Progenitor cell of endocrine pancreas (in vitro differentiated cells): ENCODE measurements at regions not wholly inside any gene's neighbourhood (a gene's known extent, or its start where the extent isn't known, plus 50 kb on each side); places are given as distances from the start of the nearest gene placed in this dataset.

Experiments used
- DNase-seq: peaks from one replicate; pipeline ENCODE4 v3.0.0; 2021; ENCODE audit warnings: low spot score; ENCODE audit not compliant: unreplicated experiment
- H3K27ac Mint-ChIP-seq: 2 replicates; pipeline ENCODE4 v1.8.0; 2021; ENCODE audit warnings: mild to moderate bottlenecking, moderate library complexity, mixed read lengths
- H3K27me3 Mint-ChIP-seq: 2 replicates; pipeline ENCODE4 v1.8.0; 2021; ENCODE audit warnings: mixed read lengths
- H3K36me3 Mint-ChIP-seq: 2 replicates; pipeline ENCODE4 v1.8.0; 2022; ENCODE audit warnings: mixed read lengths; ENCODE audit not compliant: insufficient read depth
- H3K4me1 Mint-ChIP-seq: 2 replicates; pipeline ENCODE4 v1.8.0; 2021; ENCODE audit warnings: low read depth, mixed read lengths
- H3K4me3 Mint-ChIP-seq: 2 replicates; pipeline ENCODE4 v1.8.0; 2021; ENCODE audit warnings: low read depth, mild to moderate bottlenecking, moderate library complexity, mixed read lengths
- H3K9me3 Mint-ChIP-seq: 2 replicates; pipeline ENCODE4 v1.8.0; 2021; ENCODE audit warnings: low read depth, mixed read lengths
- CTCF ChIP-seq: fragments of 200-600 bp; sonication (generic); IDR thresholded peaks from one replicate; pipeline ENCODE4 v1.5.0; 2021; ENCODE audit warnings: antibody characterized with exemption, mild to moderate bottlenecking; ENCODE audit not compliant: unreplicated experiment

- Mint-ChIP-seq H3K36me3 (no peaks in the 10 kb centered on the region), H3K9me3 (no peaks in the 10 kb centered on the region)
- no peak for TF ChIP-seq CTCF
These were observed 571.6 kb upstream of the GJE1 start for GRCh38 chr6:141561154-141561553.

GRCh38 chr6:141552463-141552862 lies 580.3 kb upstream of the GJE1 start:
- H3K27ac Mint-ChIP-seq = no peak overlapping the region
- no peaks in the 10 kb centered on the region for H3K27me3 Mint-ChIP-seq
- no peak overlapping the region for H3K4me3 Mint-ChIP-seq
- peaks cover 17% of the 10 kb centered on the region for H3K9me3 Mint-ChIP-seq
- H3K36me3 Mint-ChIP-seq = peaks cover 9% of the 10 kb centered on the region
- no peak for DNase-seq
- H3K4me1 Mint-ChIP-seq = peaks cover 6% of the 10 kb centered on the region
- TF ChIP-seq CTCF = no peak

More at GRCh38 chr6:141561154-141561553, 571.6 kb upstream of the GJE1 start:
- peaks cover 23% of the 10 kb centered on the region for H3K4me1 Mint-ChIP-seq
- H3K27me3 Mint-ChIP-seq = no peaks in the 10 kb centered on the region
- no peak overlapping the region for H3K27ac Mint-ChIP-seq
- no peak overlapping the region for H3K4me3 Mint-ChIP-seq
- DNase-seq = no peak

- no peak for TF ChIP-seq CTCF
- Mint-ChIP-seq H3K9me3 (peaks cover 17% of the 10 kb centered on the region), H3K4me3 (no peak overlapping the region), H3K36me3 (peaks cover 9% of the 10 kb centered on the region), H3K4me1 (peaks cover 6% of the 10 kb centered on the region), H3K27me3 (no peaks in the 10 kb centered on the region), H3K27ac (no peak overlapping the region)
- no peak for DNase-seq
These were observed 580.7 kb upstream of the GJE1 start for GRCh38 chr6:141552031-141552430.

GRCh38 chr6:141551318-141551717 lies 581.4 kb upstream of the GJE1 start:
- Mint-ChIP-seq H3K4me1 (peaks cover 6% of the 10 kb centered on the region), H3K36me3 (peaks cover 10% of the 10 kb centered on the region), H3K9me3 (peaks cover 22% of the 10 kb centered on the region), H3K4me3 (no peak overlapping the region), H3K27ac (no peak overlapping the region), H3K27me3 (no peaks in the 10 kb centered on the region)
- no peak for TF ChIP-seq CTCF
- DNase-seq = no peak

GRCh38 chr6:141550471-141550870 lies 582.3 kb upstream of the GJE1 start:
- no peak for TF ChIP-seq CTCF
- Mint-ChIP-seq H3K27me3 (no peaks in the 10 kb centered on the region), H3K9me3 (peaks cover 24% of the 10 kb centered on the region), H3K4me3 (no peak overlapping the region), H3K27ac (no peak overlapping the region), H3K4me1 (peaks cover 6% of the 10 kb centered on the region), H3K36me3 (peaks cover 10% of the 10 kb centered on the region)
- DNase-seq = no peak
